GM18517 (cell line): ENCODE measurements at regions not wholly inside any gene's neighbourhood (a gene's known extent, or its start where the extent isn't known, plus 50 kb on each side); places are given as distances from the start of the nearest gene placed in this dataset.

Experiments used
- ATAC-seq: cut with Tn5 transposase; IDR thresholded peaks from one replicate; pipeline ENCODE4 v1.9.1; 2021; ENCODE audit warnings: mild to moderate bottlenecking, moderate library complexity; ENCODE audit not compliant: unreplicated experiment

DNA sequence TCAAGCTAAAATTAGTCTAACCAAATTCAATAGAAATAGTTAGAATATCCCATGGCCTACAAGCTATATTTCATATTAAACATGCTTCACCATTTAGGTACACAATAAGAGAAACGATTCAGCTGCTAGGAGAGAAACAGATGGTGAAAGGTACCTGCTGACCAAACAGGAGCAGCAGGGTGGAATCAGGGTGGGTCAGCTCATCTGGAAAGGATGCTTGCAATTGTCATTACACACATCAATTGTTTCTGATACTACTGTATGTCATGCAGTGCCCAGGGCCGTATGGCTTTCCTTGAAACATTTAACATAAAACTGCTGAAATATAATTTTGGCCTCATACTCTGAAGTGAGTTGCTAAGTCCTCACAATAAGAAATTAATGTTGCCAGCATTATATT lies 776.0 kb downstream of the DACH1 start:
- no peak for ATAC-seq

- ATAC-seq = no peak
These were observed 777.9 kb downstream of the DACH1 start for GRCh38 chr13:71089056-71089455.

GRCh38 chr13:71087432-71087831 lies 779.6 kb downstream of the DACH1 start:
- no peak for ATAC-seq

DNA sequence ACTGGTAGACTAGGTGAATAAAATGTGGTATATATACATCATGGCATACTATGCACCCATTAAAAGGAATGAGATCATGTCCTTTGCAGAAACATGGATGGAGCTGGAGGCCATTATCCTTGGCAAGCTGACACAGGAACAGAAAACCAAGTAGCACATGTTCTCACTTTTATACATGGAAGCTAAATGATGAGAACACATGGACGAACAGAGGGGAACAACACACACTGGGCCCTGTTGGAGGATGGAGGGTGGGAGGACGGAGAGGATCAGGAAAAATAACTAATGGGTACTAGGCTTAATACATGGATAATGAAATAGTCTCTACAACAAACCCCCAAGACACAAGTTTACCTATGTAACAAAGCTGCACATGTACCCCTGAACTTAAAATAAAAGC lies 780.0 kb downstream of the DACH1 start:
- no peak for ATAC-seq

- ATAC-seq = no peak
These were observed 784.4 kb downstream of the DACH1 start for GRCh38 chr13:71082631-71083030.

GRCh38 chr13:71079638-71080037 lies 787.4 kb downstream of the DACH1 start:
- no peak for ATAC-seq

GRCh38 chr13:71068041-71068440 lies 799.0 kb downstream of the DACH1 start:
- ATAC-seq = no peak

GRCh38 chr13:71067165-71067815 lies 799.7 kb downstream of the DACH1 start:
- ATAC-seq = no peak

- no peak for ATAC-seq
These were observed 810.4 kb downstream of the DACH1 start for GRCh38 chr13:71056581-71056980.

GRCh38 chr13:71055644-71056043 lies 811.4 kb downstream of the DACH1 start:
- no peak for ATAC-seq

GRCh38 chr13:71055047-71055446 lies 812.0 kb downstream of the DACH1 start:
- ATAC-seq = no peak

DNA sequence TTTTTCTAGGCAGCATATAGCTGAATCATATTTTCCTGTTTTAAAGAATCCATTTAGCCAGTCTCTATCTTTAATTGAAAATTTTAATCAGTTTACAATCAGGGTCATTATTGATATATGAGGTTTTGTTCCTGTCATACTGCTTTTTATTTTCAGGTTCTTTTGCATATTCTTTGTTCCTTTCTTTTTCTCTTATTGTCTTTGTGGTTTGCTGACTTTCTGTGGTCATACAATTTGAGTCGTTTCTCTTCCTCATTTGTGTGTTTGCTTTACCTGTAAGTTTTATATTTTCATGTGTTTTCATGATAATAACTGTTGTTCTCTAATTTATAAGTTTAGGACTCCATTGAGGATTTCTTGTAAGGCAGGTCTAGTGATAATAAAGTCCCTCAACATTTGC lies 812.6 kb downstream of the DACH1 start:
- peak; percentile 73 for ATAC-seq

DNA sequence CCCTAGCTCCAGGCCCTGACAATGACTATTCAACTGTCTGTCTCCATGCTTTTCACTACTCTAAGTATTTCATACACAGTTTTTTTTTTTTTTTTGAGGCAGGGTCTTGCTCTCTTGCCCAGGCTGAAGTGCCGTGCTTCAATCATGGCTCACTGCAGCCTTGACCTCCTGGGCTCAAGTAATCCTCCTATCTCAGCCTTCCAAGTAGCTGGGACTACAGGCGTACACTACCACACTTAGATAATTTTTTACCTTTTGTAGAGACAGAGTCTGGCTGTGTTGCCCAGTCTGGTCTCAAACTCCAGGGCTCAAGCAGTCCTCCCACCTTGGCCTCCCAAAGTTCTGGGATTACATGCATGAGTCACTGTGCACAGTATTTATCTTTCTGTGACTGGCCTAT lies 815.4 kb downstream of the DACH1 start:
- ATAC-seq = no peak

GRCh38 chr13:71046360-71047079 lies 820.5 kb downstream of the DACH1 start:
- no peak for ATAC-seq

DNA sequence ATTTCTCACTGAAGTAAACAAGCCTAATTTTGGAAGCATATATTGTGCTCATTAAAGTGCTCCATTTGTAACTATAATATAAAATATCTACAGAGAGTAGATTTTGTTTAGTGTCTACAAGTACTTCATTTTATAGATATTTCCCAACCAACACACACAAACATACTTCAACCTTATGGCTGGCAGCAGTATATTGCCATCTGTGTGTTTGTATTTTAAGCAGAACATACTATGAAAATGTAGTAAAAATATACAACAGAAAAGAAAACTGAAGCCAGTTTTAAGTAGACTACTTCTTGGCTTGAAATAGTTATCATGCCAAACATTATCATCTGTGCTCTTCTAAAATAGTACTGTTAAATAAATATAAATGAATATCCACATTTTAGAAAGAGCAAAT lies 821.9 kb downstream of the DACH1 start:
- no peak for ATAC-seq

DNA sequence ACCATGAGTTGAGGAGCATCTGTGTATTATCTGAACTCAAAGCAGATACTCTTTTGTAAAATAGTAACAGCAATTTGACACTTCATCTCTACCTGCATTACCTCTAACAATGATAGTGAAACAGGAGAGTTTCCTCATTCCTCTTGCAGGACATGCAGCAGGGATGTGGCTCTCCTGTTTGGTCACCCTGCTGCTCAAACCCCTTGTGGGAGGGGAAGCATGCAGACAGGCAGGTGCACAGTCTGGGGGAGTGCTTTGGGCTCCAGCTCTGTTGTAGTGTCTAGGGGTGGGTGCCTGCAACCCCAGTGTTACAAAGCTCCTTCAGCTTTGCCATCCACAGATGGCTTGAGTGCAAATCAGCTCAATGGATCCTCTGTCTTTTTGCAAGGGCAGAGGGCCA lies 827.6 kb downstream of the DACH1 start:
- no peak for ATAC-seq

- ATAC-seq = no peak
These were observed 833.0 kb downstream of the DACH1 start for GRCh38 chr13:71034018-71034417.

DNA sequence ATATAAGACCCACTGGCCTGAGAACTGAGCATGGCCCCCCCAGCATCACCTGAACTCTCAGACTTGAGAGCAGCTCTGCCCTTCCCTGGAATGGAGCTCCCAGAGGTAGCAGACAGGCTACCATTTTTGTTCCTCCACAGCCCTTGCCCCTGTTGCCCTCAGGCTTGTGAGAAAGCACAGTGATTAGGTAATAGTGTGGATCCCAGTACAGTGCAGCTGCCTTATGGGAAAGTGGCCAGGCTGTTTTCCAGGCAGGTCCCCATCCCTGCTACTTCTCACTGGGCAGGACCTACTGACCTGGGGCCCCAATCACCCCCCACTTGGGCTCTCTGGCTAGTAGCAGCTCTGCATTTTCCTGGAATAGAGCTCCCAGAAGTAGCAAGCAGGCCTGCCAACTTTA lies 834.0 kb downstream of the DACH1 start:
- no peak for ATAC-seq

- ATAC-seq = no peak
These were observed 836.2 kb downstream of the DACH1 start for GRCh38 chr13:71030784-71031183.

DNA sequence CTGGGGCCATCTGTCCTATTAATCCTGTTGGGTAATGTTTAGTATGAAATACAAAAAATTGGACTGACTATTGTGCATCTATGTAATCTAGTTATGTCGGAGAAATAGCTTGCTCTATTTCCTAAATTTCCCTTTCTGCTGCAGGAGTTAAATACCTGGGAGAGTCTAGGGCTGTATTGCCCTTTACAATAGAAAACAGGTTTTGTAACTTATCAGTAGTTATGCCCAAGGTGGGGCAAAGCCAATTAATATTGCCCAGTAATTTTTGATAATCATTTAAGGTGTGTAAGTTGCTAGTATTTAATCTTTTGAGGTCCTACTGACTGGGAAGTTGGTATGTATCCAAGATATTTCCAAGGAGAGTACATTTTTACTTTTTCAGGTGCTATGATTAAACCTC lies 838.1 kb downstream of the DACH1 start:
- no peak for ATAC-seq

GRCh38 chr13:71021825-71022422 lies 845.1 kb downstream of the DACH1 start:
- ATAC-seq = no peak

DNA sequence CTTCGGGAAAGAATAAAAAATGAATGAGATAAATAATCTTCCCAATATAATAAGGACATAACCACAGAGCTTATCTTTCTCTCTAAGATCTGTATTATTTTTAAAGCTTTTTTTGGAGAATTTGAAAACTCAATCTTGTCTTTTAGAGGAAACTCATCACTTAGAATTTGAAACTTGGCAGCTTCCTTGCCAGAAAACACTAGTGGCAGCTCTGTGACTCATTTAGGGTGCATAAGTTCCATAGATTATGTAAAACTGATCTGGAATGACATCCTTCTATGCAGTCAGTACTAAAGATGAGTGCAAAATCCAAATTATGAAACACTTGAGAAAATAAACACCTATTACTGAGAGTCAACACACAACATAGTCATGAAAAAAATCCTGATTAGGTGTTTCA lies 848.0 kb downstream of the DACH1 start:
- no peak for ATAC-seq
